ENCODE measurements at regions not wholly inside any gene's neighbourhood (a gene's known extent, or its start where the extent isn't known, plus 50 kb on each side); places are given as distances from the start of the nearest gene placed in this dataset.

GRCh38 chr6:126091466-126091865 lies 105.1 kb downstream of the TRMT11 start:
- DNase-seq: no peak

DNA sequence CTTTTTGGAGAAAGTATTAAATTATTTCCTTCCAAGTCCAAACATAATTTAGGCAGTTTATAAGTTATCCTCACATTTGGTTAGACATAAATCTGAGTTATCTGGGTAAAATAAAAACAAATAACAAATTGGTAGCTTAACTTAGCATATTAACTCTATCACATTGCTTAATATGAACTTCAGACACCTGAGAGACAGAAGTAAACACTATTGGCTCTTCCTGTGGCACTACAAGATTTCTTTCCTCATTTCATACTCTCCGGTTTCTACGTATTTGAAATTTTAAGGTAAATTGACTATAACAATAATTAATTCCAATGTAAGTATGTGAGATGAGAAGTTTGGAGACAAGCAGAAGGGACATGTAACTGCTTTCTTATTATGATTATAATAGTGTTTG lies 106.8 kb downstream of the TRMT11 start:
- DNase-seq: no peak

DNA sequence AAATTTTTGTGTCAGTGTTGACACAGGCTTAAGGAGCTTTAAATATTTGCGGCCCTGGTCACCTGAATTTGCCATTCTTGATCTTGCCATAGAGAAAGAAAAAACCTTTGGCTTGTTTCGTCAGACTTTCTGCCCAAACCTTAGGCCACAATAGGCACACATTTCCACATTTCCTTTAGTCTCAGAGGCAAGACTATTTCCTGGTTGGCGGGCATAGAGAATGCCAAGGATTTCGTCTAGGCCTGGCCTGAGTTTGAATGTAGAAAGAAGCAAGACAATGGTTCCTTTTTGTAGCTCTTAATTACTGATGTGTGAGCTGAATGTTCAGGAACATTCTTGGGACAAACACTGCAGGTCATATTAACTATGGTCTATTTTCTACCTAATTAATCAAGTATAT lies 108.1 kb downstream of the TRMT11 start:
- DNase-seq: no peak

GRCh38 chr6:126100386-126100785 lies 114.0 kb downstream of the TRMT11 start:
- no peak for DNase-seq

DNA sequence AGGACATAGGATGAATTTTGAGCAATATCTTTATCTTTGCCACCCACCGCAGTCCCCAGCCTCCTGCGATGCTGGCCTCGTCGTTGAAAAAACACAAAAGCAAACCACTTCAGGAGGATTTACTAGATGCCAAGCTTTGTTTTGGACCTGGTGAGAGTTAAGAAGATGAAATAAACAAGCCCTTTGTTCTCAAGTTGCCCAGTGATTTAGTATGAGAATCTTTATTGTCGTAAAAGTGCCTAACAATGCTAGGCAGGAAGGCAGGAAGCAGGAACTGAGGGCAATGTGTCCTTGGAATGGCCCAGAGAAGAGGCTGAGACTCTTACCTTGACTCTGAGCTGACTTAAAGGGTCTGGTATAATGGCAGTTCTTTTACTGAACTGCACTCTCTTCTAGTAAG lies 116.0 kb downstream of the TRMT11 start:
- no peak for DNase-seq

DNA sequence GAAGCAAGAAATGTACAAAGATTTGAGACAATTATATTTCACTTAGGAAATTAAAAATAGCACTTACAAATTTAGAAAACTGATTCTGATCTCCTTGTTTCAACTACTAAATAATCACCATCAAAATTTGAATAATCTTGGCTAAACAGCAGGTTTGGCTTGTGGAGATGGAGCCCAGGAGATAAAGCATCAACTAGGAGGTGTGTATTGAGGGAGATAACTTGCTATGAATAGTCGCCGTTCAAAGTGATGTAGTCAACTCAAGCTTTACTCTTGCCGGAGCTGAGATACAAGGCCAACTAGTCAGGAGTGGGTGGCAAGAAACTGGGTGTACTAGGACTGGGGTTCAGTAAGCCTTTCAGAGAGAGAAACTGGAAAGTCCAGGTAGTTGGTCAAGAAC lies 117.7 kb downstream of the TRMT11 start:
- no peak for DNase-seq

DNA sequence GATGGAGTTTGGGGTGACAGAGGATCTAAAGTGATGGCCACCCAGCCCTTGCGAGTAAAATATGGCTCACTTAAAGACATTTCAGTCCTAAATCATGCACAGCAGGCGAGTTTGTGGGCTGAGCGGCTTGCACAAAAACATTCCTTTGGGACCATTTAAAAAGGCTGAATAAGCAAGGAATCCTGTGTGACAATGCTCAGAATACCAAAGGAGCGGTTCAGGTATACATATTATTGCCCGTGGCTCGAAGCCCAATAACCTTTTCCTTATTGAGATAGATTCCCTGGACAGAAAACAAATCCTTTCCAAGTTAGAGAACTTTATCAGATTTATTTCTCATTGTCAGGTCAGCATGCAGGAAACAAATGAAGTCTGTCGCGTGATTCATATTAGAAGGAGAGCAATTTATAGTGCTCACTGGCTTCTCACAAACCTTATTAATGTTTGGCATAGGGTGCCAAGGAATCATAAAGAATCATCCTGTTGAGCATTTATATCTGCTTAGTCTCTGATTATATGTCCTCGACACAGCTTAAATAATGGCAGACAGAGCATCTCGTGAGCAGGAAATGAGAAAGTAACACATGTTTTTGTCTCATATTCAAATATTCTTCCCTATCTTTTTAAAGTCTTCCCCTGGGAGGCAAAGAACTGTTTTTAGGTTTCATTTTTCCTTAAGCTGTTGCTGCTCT lies 121.3 kb downstream of the TRMT11 start:
- DNase-seq: no peak

DNA sequence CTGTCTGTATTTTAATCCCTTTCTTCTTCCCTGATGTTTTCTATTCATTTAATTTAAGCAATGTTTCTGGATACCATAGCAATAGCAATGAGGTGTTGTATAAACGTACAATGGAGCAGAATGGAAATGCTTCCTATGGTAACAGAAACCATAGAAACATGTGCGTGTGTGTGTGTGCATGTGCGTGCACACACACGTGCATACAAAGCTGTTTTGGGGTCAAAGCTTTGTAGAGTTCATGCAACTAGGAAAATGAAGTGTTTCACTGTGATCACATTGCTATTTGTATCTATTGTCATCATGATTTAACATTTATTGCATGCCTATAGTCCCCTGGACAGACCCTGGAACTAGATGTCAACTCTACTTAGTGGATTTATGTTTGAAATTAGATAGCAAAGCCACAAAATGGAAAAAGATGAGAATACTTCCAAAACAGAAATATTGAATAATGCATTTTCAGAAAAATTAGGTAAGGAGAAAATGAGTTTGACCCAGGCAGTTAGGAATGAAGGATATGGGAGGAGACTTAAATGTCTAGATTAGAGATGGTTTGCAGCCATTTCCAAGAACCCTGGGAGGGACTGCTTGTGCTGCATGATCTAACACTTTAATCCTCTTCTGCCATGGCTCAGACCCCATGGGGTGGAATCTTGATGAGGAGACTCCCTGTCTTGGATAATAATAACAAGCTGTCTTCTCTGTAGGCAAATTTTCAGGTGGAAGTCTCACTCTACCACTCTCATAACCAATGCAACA lies 124.4 kb downstream of the TRMT11 start:
- DNase-seq: no peak

DNA sequence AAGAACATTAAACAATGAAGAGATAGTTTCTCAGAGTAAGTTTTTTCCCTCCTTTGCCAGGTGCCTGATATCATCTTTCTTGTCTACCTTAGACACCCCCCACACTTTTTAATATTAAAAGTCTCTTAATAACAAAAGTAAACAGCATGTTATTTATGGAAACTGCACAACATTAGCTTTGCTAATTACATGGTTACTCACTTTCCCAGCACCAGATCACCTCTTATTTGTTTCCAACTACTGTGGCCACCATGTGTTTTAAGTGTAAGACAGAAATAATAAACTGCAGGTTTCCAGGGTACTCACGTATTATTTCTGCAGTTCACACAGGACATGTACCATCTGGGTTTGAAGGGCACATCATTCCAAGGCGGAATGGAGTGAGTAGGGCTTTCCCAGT lies 125.0 kb downstream of the TRMT11 start:
- no peak for DNase-seq

DNA sequence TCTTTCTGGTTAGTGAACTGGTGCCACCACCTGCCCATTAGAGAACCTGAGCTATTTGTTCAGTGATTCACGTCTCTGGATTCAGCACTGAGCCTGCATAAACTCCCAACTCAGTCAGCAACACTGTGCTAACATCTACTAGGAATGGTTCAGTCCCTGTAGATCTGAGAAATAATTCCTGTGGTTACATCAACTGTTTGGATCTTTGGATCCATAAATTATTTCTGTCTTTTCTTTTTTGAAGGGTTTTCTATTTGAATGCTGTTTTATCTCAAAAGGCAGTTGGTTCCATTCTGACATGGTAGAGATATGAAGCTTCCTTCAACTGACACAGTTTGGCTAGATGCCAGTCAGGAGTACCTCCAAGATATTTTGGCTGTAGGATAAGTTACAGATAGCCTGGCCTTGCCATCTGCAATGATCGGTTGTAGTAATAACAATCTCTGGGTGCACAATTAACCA lies 125.9 kb downstream of the TRMT11 start:
- no peak for DNase-seq

- DNase-seq: no peak
These were observed 126.9 kb downstream of the TRMT11 start for GRCh38 chr6:126113261-126113660.

- no peak for DNase-seq
These were observed 130.9 kb downstream of the TRMT11 start for GRCh38 chr6:126117251-126117650.

- DNase-seq: no peak
These were observed 131.9 kb downstream of the TRMT11 start for GRCh38 chr6:126118058-126118755.

GRCh38 chr6:126118936-126119335 lies 132.6 kb downstream of the TRMT11 start:
- DNase-seq: no peak

- no peak for DNase-seq
These were observed 136.9 kb downstream of the TRMT11 start for GRCh38 chr6:126123226-126123625.

DNA sequence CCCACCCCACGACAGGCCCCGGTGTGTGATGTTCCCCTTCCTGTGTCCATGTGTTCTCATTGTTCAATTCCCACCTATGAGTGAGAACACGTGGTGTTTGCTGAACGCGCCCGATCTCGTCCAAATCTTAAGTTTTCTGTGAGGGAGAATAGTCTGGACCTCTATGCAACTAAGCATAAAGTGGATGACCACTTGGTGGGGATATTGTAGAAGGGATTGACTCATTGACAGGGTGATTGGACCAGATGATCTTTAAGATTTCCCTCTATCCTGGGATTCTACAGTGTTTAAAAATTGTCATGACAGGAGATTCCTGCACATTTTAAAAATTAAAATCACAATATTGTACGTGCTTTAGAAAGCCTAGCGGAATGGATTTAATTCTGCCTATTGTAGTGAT lies 141.3 kb downstream of the TRMT11 start:
- no peak for DNase-seq

GRCh38 chr6:126131246-126131645 lies 144.9 kb downstream of the TRMT11 start:
- DNase-seq: no peak

DNA sequence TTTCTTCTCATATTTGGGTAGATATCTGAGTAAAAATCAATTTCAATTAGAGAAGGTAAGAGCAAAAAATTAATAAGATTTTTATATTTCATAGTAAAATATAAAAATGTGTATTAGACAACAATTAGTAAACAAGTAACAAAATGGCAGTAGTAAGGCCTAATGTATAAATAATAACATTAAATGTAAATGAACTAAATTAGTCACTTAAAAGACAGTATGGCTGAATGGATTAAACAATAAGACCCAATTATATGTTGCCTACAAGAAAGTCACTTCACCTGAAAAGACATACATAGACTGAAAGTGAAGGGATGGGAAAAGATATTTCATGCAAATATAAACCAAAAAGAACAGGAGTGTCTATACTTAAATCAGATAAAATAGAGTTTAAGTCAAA lies 147.6 kb downstream of the TRMT11 start:
- no peak for DNase-seq

GRCh38 chr6:126134491-126134890 lies 148.2 kb downstream of the TRMT11 start:
- no peak for DNase-seq

DNA sequence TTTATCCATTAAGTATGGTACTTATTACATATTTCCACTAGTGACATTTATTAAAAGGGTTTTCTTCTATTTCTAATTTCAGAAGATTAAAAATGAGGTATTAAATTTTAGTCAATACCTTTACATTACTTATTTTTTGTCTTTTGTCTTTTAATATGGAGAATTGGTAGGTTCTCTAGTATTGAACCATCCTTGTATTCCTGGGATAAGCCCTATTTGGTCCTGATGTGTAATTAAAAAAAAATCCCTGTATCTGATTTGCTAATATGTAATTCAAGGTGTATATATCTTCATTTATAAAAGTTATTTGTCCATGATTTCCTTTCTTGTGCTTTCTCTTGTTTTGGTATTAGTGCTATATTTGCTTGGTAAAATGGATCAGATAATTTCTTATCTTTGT lies 153.7 kb downstream of the TRMT11 start:
- no peak for DNase-seq

- DNase-seq: no peak
These were observed 157.5 kb downstream of the TRMT11 start for GRCh38 chr6:126143761-126144251.

DNA sequence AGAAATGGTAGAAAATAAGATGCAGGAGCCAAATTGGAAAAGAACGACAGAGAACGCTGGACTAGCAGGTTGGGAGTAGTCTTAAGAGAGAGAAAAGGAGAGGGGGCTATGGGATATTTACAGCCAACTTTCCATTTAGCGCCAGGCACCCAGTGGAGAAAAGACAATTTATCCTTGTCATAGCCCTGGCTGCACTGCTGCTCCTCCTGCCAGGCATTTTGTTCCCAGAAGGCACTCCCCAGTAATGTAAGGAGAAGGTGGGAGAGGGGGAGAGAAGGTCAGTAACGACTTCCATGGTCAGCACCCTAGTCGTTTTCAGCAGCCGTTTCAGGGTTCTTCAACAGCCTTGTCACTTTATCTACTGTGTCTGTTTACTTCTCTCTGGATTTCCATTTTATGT lies 159.0 kb downstream of the TRMT11 start:
- DNase-seq: no peak

DNA sequence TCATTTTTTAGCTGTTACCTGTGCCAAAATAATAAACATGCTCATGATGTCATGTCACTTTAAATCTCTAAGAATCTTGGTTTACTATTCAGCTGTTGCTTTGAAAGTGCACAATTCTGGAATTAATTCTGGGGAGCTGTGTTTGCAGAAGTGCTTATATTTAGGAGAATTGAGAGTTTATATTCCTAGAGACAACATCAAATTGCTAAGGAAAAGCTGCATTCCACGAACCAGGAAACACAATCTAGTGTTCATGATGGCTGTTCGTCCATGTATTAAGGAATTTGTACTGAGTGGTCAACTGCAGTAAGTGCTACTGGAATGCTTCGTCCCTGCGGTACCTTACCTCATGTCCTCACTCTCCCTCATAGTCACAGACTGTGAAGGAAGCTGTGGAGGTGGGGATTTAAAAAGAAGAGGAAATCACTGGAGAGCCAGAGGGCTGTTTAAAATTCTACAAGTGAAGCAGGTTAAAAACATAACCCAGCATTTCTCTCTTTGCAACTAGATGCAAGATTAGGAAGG lies 161.0 kb downstream of the TRMT11 start:
- no peak for DNase-seq

DNA sequence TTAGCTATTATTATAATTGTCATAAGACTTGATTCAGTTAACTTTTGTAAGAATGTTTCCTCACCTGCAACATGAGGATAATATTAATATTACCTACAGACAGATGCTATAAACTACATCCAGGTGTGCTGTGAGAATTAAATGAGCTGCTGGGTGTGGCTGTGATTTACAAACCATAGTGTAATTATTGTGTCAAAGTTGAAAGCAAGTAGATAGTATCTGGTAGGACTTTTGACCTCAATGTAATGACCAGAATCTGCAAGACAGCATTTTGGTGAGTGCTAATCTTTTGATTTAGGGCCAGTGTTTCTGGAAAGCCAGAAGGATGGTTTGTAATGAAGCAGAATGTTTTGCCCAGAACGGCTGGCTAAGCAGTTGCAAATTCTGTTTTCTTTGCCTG lies 162.5 kb downstream of the TRMT11 start:
- DNase-seq: no peak

Data from NK-92 treated with Interleukin-12 subunit alpha and Interleukin-12 subunit beta, amount 100 ng/mL, for 24 hours (cell line).